ENCODE measurements at regions not wholly inside any gene's neighbourhood (a gene's known extent, or its start where the extent isn't known, plus 50 kb on each side); places are given as distances from the start of the nearest gene placed in this dataset.

GRCh38 chr16:79911660-79912059 lies 311.1 kb upstream of the MAF start:
- H3K36me3 Mint-ChIP-seq (ENCODE audit: low read depth), result no peaks in the 10 kb centered on the region
- intact Hi-C loops (cut with DNase I, micrococcal nuclease), result no loop called here
- TF ChIP-seq CTCF (IDR thresholded peaks at IDR 0.05), result no peak

GRCh38 chr16:79909571-79909970 lies 309.0 kb upstream of the MAF start:
- ChIA-PET CTCF (interaction anchor here (0.7 kb wide), 1 partner anchor 1458 kb away, joined by 3 read pairs; no protein-coding TSS in a partner anchor), POLR2A (interaction anchor here (1.4 kb wide), 1 partner anchor 9 kb away, joined by 3 read pairs; no protein-coding TSS in a partner anchor)
- no peaks in the 10 kb centered on the region for H3K27me3 Mint-ChIP-seq
- DNase-seq (no peak), ATAC-seq (ENCODE audit: poor library complexity) (no peak)
- H3K4me1 Mint-ChIP-seq (ENCODE audit: low read depth), result no peaks in the 10 kb centered on the region
- no peak overlapping the region for H3K27ac Mint-ChIP-seq
- Histone ChIP-seq H3K27me3 (ENCODE audit: control insufficient read depth in 1 of 2, insufficient read depth in 2 of 2, low read length in 2 of 2) (no peaks in the 10 kb centered on the region), H3K4me3 (ENCODE audit: low read length) (no peak overlapping the region), H3K36me3 (ENCODE audit: insufficient read depth, low read length) (no peaks in the 10 kb centered on the region), H3K4me1 (ENCODE audit: insufficient read depth, low read length) (no peaks in the 10 kb centered on the region), H3K27ac (ENCODE audit: low read depth in 1 of 2, low read length in 2 of 2) (no peak overlapping the region), H3K9me3 (ENCODE audit: control insufficient read depth in 1 of 2, insufficient read depth in 1 of 2, low read length in 2 of 2) (no peaks in the 10 kb centered on the region)
- intact Hi-C loops (cut with DNase I, micrococcal nuclease), result no loop called here
- TF ChIP-seq CTCF (IDR thresholded peaks at IDR 0.05), result no peak
- H3K36me3 Mint-ChIP-seq (ENCODE audit: low read depth), result no peaks in the 10 kb centered on the region
- no peaks in the 10 kb centered on the region for H3K9me3 Mint-ChIP-seq
- no peak overlapping the region for H3K4me3 Mint-ChIP-seq

More at GRCh38 chr16:79911660-79912059, 311.1 kb upstream of the MAF start:
- ChIA-PET POLR2A (no interaction called here), CTCF (no interaction called here)
- Histone ChIP-seq H3K4me3 (ENCODE audit: low read length) (no peak overlapping the region), H3K9me3 (ENCODE audit: control insufficient read depth in 1 of 2, insufficient read depth in 1 of 2, low read length in 2 of 2) (no peaks in the 10 kb centered on the region), H3K27ac (ENCODE audit: low read depth in 1 of 2, low read length in 2 of 2) (no peak overlapping the region), H3K27me3 (ENCODE audit: control insufficient read depth in 1 of 2, insufficient read depth in 2 of 2, low read length in 2 of 2) (no peaks in the 10 kb centered on the region), H3K36me3 (ENCODE audit: insufficient read depth, low read length) (no peaks in the 10 kb centered on the region), H3K4me1 (ENCODE audit: insufficient read depth, low read length) (no peaks in the 10 kb centered on the region)
- no peak overlapping the region for H3K4me3 Mint-ChIP-seq
- H3K27ac Mint-ChIP-seq, result no peak overlapping the region
- ATAC-seq (ENCODE audit: poor library complexity) (no peak), DNase-seq (no peak)
- H3K27me3 Mint-ChIP-seq, result no peaks in the 10 kb centered on the region
- no peaks in the 10 kb centered on the region for H3K9me3 Mint-ChIP-seq
- no peaks in the 10 kb centered on the region for H3K4me1 Mint-ChIP-seq (ENCODE audit: low read depth)

GRCh38 chr16:79903471-79903870 lies 302.9 kb upstream of the MAF start:
- Histone ChIP-seq H3K27me3 (ENCODE audit: control insufficient read depth in 1 of 2, insufficient read depth in 2 of 2, low read length in 2 of 2) (no peaks in the 10 kb centered on the region), H3K4me3 (ENCODE audit: low read length) (no peak overlapping the region), H3K36me3 (ENCODE audit: insufficient read depth, low read length) (no peaks in the 10 kb centered on the region), H3K9me3 (ENCODE audit: control insufficient read depth in 1 of 2, insufficient read depth in 1 of 2, low read length in 2 of 2) (no peaks in the 10 kb centered on the region), H3K4me1 (ENCODE audit: insufficient read depth, low read length) (no peaks in the 10 kb centered on the region), H3K27ac (ENCODE audit: low read depth in 1 of 2, low read length in 2 of 2) (no peak overlapping the region)
- Mint-ChIP-seq H3K27ac (no peak overlapping the region), H3K36me3 (ENCODE audit: low read depth) (no peaks in the 10 kb centered on the region), H3K9me3 (no peaks in the 10 kb centered on the region), H3K4me3 (no peak overlapping the region), H3K4me1 (ENCODE audit: low read depth) (no peaks in the 10 kb centered on the region), H3K27me3 (no peaks in the 10 kb centered on the region)
- ChIA-PET POLR2A (no interaction called here), CTCF (no interaction called here)
- intact Hi-C loops (cut with DNase I, micrococcal nuclease), result no loop called here
- DNase-seq (no peak), ATAC-seq (ENCODE audit: poor library complexity) (no peak)
- no peak for TF ChIP-seq CTCF (IDR thresholded peaks at IDR 0.05)

Data from CD4-positive, alpha-beta T cell (primary cell).